Neural cell (in vitro differentiated cells): ENCODE measurements at regions not wholly inside any gene's neighbourhood (a gene's known extent, or its start where the extent isn't known, plus 50 kb on each side); places are given as distances from the start of the nearest gene placed in this dataset.
"Not testable (repeated sequence)": the region's sequence is repeated elsewhere in the genome, so short reads cannot be mapped to it uniquely, and the experiment has no call there.

Experiments
- H2AFZ ChIP-seq: fragments of 200-600, 300-800 bp; sonication (generic), shearing (Covaris generic); 2 replicates; pipeline ENCODE4 v1.6.0; 2014; ENCODE audit warnings: low read depth, mild to moderate bottlenecking, antibody characterized with exemption, low read length, moderate library complexity
- H3F3A ChIP-seq: fragments of 200-600 bp; shearing (Covaris generic); 2 replicates; pipeline ENCODE4 v1.6.1; 2016; ENCODE audit warnings: mild to moderate bottlenecking, moderate library complexity, mixed read lengths, antibody characterized with exemption, low read length; ENCODE audit not compliant: insufficient read depth, poor library complexity, severe bottlenecking
- H3K27ac ChIP-seq: fragments of 200-600, 300-800 bp; sonication (generic), shearing (Covaris generic); 2 replicates; pipeline ENCODE4 v1.5.1; 2014; ENCODE audit warnings: mild to moderate bottlenecking, low read length, moderate library complexity
- H3K27me3 ChIP-seq: fragments of 300-800, 200-600 bp; sonication (generic), shearing (Covaris generic); 2 replicates; pipeline ENCODE4 v1.6.0; 2014; ENCODE audit warnings: mild to moderate bottlenecking, low read depth, low read length, moderate library complexity; ENCODE audit not compliant: insufficient read depth
- H3K36me3 ChIP-seq: fragments of 300-800, 200-600 bp; sonication (generic), shearing (Covaris generic); 2 replicates; pipeline ENCODE4 v1.5.1; 2014; ENCODE audit warnings: mild to moderate bottlenecking, antibody characterized with exemption, low read length, moderate library complexity; ENCODE audit not compliant: insufficient read depth
- H3K4me2 ChIP-seq: fragments of 300-800, 200-600 bp; sonication (generic), shearing (Covaris generic); 2 replicates; pipeline ENCODE4 v1.6.0; 2014; ENCODE audit warnings: mild to moderate bottlenecking, low read length
- H3K4me3 ChIP-seq: fragments of 300-800, 200-600 bp; sonication (generic), shearing (Covaris generic); 2 replicates; pipeline ENCODE4 v1.5.1; 2014; ENCODE audit warnings: mild to moderate bottlenecking, low read length, moderate library complexity
- H3K79me2 ChIP-seq: fragments of 200-600 bp; shearing (Covaris generic); replicated peaks from 2 replicates; pipeline ENCODE4 v1.6.0; 2014; ENCODE audit warnings: mild to moderate bottlenecking, low read length, moderate library complexity; ENCODE audit not compliant: insufficient read depth
- H3K9ac ChIP-seq: fragments of 300-800, 200-600 bp; sonication (generic), shearing (Covaris generic); 2 replicates; pipeline ENCODE4 v1.6.1; 2016; ENCODE audit warnings: mild to moderate bottlenecking, low read length, mixed read lengths
- H3K9me2 ChIP-seq: fragments of 200-600 bp; shearing (Covaris generic); 2 replicates; pipeline ENCODE4 v1.6.1; 2016; ENCODE audit warnings: mild to moderate bottlenecking, low read length, mixed read lengths; ENCODE audit not compliant: insufficient read depth
- H3K9me3 ChIP-seq: fragments of 200-600, 300-800 bp; sonication (generic), shearing (Covaris generic); 2 replicates; pipeline ENCODE4 v1.6.1; 2016; ENCODE audit warnings: mild to moderate bottlenecking, mixed run types, low read length, moderate library complexity, mixed read lengths
- H4K20me1 ChIP-seq: fragments of 200-600 bp; shearing (Covaris generic); 2 replicates; pipeline ENCODE4 v1.6.1; 2016; ENCODE audit warnings: mild to moderate bottlenecking, mixed run types; ENCODE audit not compliant: insufficient read depth
- CTCF ChIP-seq: fragments of 450-650 bp; IDR thresholded peaks from 2 replicates; pipeline ENCODE4 v1.5.1; 2014; ENCODE audit warnings: antibody characterized with exemption, mild to moderate bottlenecking, moderate library complexity; ENCODE audit not compliant: poor library complexity, severe bottlenecking
- EP300 ChIP-seq: fragments of 450-650 bp; conservative IDR thresholded peaks from 2 replicates; pipeline ENCODE4 v1.6.1; 2014; ENCODE audit warnings: antibody characterized with exemption, mild to moderate bottlenecking, moderate library complexity; ENCODE audit not compliant: poor library complexity, severe bottlenecking
- EZH2 ChIP-seq: fragments of 200-600, 300-800 bp; shearing (Covaris generic), sonication (generic); IDR thresholded peaks from 2 replicates; pipeline ENCODE4 v1.6.1; 2014; ENCODE audit warnings: antibody characterized with exemption, low read length, borderline replicate concordance, mild to moderate bottlenecking; ENCODE audit not compliant: insufficient read depth, poor library complexity, severe bottlenecking
- MXI1 ChIP-seq: fragments of 450-650 bp; conservative IDR thresholded peaks from 2 replicates; pipeline ENCODE4 v1.6.1; 2014; ENCODE audit warnings: antibody characterized with exemption, mild to moderate bottlenecking; ENCODE audit not compliant: poor library complexity, severe bottlenecking
- POLR2AphosphoS5 ChIP-seq: IDR thresholded peaks from 2 replicates; pipeline ENCODE4 v1.6.1; 2012
- RAD21 ChIP-seq: fragments of 450-650 bp; conservative IDR thresholded peaks from 2 replicates; pipeline ENCODE4 v1.6.1; 2014; ENCODE audit warnings: antibody characterized with exemption, mild to moderate bottlenecking, moderate library complexity
- SMC3 ChIP-seq: fragments of 450-650 bp; conservative IDR thresholded peaks from 2 replicates; pipeline ENCODE4 v1.6.1; 2014; ENCODE audit warnings: antibody characterized with exemption, mild to moderate bottlenecking, moderate library complexity; ENCODE audit not compliant: poor library complexity
- TAF1 ChIP-seq: IDR thresholded peaks from 2 replicates; pipeline ENCODE4 v1.6.1; 2012; ENCODE audit warnings: low read depth
- TF ChIP-seq, protein P1 (sequence below): IDR thresholded peaks from 2 replicates; pipeline ENCODE4 v1.6.1; 2012; ENCODE audit warnings: borderline replicate concordance

DNA sequence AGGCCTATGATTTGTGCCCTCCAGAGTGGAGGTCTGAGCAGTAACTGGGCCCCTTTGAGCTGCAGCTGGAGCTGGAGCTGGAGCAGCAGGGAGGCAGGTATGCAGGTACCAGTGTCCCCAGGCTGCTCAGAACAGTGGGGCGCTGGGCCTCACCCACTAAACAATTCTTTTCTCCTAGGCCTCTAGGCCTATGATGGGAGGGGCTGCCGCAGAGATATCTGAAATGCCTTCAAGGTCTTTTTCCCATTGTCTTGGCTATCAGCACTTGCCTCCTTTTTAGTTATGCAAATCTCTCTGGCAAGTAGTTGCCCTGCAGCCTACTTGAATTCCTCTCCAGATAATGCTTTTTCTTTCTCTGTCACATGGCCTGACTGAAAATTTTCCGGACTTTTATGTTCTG is 79.7 kb upstream of the OTUD4 start:
- no peak overlapping the region for H3K27ac ChIP-seq
- no peaks in the 10 kb centered on the region for H3K79me2 ChIP-seq
- H3K9me2 ChIP-seq, result no peaks in the 10 kb centered on the region
- no peak overlapping the region for H3K4me2 ChIP-seq
- TF ChIP-seq, protein P1, sequence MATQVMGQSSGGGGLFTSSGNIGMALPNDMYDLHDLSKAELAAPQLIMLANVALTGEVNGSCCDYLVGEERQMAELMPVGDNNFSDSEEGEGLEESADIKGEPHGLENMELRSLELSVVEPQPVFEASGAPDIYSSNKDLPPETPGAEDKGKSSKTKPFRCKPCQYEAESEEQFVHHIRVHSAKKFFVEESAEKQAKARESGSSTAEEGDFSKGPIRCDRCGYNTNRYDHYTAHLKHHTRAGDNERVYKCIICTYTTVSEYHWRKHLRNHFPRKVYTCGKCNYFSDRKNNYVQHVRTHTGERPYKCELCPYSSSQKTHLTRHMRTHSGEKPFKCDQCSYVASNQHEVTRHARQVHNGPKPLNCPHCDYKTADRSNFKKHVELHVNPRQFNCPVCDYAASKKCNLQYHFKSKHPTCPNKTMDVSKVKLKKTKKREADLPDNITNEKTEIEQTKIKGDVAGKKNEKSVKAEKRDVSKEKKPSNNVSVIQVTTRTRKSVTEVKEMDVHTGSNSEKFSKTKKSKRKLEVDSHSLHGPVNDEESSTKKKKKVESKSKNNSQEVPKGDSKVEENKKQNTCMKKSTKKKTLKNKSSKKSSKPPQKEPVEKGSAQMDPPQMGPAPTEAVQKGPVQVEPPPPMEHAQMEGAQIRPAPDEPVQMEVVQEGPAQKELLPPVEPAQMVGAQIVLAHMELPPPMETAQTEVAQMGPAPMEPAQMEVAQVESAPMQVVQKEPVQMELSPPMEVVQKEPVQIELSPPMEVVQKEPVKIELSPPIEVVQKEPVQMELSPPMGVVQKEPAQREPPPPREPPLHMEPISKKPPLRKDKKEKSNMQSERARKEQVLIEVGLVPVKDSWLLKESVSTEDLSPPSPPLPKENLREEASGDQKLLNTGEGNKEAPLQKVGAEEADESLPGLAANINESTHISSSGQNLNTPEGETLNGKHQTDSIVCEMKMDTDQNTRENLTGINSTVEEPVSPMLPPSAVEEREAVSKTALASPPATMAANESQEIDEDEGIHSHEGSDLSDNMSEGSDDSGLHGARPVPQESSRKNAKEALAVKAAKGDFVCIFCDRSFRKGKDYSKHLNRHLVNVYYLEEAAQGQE, result no peak
- TF ChIP-seq EP300 (no peak), SMC3 (no peak), TAF1 (no peak), POLR2AphosphoS5 (no peak), MXI1 (no peak), EZH2 (no peak), RAD21 (no peak), CTCF (no peak)
- no peaks in the 10 kb centered on the region for H3K27me3 ChIP-seq
- no peaks in the 10 kb centered on the region for H4K20me1 ChIP-seq
- no peaks in the 10 kb centered on the region for H3F3A ChIP-seq
- no peak overlapping the region for H2AFZ ChIP-seq
- no peaks in the 10 kb centered on the region for H3K36me3 ChIP-seq
- H3K9ac ChIP-seq, result no peak overlapping the region
- H3K9me3 ChIP-seq, result no peaks in the 10 kb centered on the region
- H3K4me3 ChIP-seq, result no peak overlapping the region

DNA sequence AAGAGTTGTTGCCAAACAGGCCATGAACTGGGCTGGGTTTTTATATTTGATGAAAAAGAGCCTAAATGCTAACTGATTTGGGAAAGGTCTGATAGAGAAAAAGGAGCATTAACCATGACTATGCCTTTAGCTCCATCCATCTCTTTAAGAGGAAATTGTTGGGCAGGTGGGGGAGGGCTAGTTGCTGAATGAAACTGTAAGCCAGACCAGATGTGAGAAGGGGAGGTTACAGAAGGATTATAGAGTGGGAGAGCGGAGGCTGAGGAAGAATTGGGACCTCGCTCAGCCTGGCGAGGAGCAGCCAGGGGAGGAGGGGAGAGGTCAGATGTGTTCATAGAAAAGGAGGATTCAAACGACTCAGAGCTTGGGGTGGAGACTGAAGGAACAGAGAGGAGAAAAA is 74.9 kb upstream of the OTUD4 start:
- not testable (repeated sequence) for H4K20me1 ChIP-seq, H3K9ac ChIP-seq, H3K4me3 ChIP-seq, H3K9me3 ChIP-seq, H3K79me2 ChIP-seq, H3K36me3 ChIP-seq, H3K9me2 ChIP-seq, H3K4me2 ChIP-seq, H3K27ac ChIP-seq, H3K27me3 ChIP-seq, H3F3A ChIP-seq, H2AFZ ChIP-seq

GRCh38 chr4:145252190-145252589 is 71.8 kb upstream of the OTUD4 start:
- Histone ChIP-seq H3K4me2 (no peak overlapping the region), H3K27ac (no peak overlapping the region), H3K36me3 (no peaks in the 10 kb centered on the region), H3K4me3 (no peak overlapping the region), H4K20me1 (no peaks in the 10 kb centered on the region), H3K79me2 (no peaks in the 10 kb centered on the region), H3K9ac (no peak overlapping the region), H3K9me2 (no peaks in the 10 kb centered on the region), H3K27me3 (no peaks in the 10 kb centered on the region), H2AFZ (no peak overlapping the region), H3F3A (no peaks in the 10 kb centered on the region), H3K9me3 (no peaks in the 10 kb centered on the region)
- TF ChIP-seq MXI1 (no peak), EP300 (no peak), POLR2AphosphoS5 (no peak), EZH2 (no peak), TAF1 (no peak), RAD21 (no peak), CTCF (no peak), SMC3 (no peak)
- TF ChIP-seq, protein P1, result no peak
